GM12891 (cell line): ENCODE measurements at regions not wholly inside any gene's neighbourhood (a gene's known extent, or its start where the extent isn't known, plus 50 kb on each side); places are given as distances from the start of the nearest gene placed in this dataset.

Experiments used
- PAX5 ChIP-seq: IDR thresholded peaks from 2 replicates; pipeline ENCODE4 v1.6.1; 2011; ENCODE audit warnings: low read length, moderate library complexity, mild to moderate bottlenecking; ENCODE audit not compliant: insufficient read depth, severe bottlenecking
- POLR2A ChIP-seq: IDR thresholded peaks from 2 replicates; pipeline ENCODE4 v1.6.1; 2011; ENCODE audit warnings: low read depth, low read length, control low read depth
- POLR2AphosphoS5 ChIP-seq: IDR thresholded peaks from 2 replicates; pipeline ENCODE4 v1.6.1; 2011; ENCODE audit warnings: low read depth, low read length, control low read depth
- POU2F2 ChIP-seq: IDR thresholded peaks from 2 replicates; pipeline ENCODE4 v1.6.1; 2011; ENCODE audit warnings: low read depth, mild to moderate bottlenecking, control low read depth, low read length, moderate library complexity
- SPI1 ChIP-seq: IDR thresholded peaks from 2 replicates; pipeline ENCODE4 v1.6.1; 2011; ENCODE audit warnings: low read depth, low read length, control low read depth
- TAF1 ChIP-seq: IDR thresholded peaks from 2 replicates; pipeline ENCODE4 v1.6.1; 2011; ENCODE audit warnings: low read depth, low read length, control low read depth

DNA sequence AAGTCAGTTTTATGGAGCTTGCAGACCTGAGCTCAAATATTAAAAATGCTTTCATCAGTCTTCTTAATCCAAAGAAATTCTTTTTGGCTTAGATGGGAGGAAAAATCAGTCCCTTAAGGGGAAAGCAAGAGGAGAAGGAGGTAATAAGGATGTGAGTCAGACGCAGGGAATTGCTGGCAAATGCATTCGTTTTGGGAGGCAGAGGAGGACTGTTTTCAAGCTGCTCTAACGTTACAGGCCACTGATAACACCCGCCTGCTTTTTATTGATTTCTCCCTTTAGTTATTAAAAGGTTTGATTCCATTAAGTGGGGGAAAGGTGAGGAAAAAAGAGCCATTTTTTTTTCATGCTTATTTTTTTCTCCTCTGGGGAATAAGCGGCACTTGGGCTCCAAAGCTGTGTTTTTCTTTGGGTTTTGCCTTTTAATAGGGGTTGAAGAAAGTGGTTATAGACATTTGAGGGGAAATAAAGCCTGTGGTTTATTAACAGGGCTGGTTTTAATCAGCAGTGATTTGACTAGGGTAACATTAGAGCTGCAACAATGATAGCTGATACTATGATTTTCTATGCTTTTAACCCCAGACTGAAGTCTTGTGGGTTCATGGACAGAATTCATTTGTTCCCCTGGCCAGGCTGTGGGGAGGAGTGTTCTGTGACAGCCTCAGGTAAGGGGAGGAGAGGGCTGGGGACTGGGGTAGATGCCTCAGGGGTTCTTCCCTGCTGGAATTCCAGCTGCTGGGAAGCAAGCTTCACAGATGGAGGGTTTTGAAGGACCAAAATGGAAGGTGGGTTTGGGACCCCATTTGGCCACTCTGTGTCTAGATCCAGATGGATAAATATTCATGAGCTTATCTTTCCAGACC is 225.2 kb downstream of the GAS1 start:
- TF ChIP-seq TAF1 (no peak), POLR2A (no peak), POLR2AphosphoS5 (no peak), SPI1 (no peak), POU2F2 (no peak), PAX5 (no peak)
